Panc1 (cell line): ENCODE measurements at regions not wholly inside any gene's neighbourhood (a gene's known extent, or its start where the extent isn't known, plus 50 kb on each side); places are given as distances from the start of the nearest gene placed in this dataset.

ENCODE experiments used
- ATAC-seq: fragments of 200-7000 bp; cut with Tn5 transposase; 2 replicates; pipeline ENCODE4 v1.9.1; 2020; ENCODE audit warnings: mild to moderate bottlenecking, moderate library complexity
- BruUV-seq: library from RNA; stranded (reverse); fragments of 400-500 nt; replicated peaks from 2 replicates; lab custom pipeline; 2021; lab: Mats Ljungman, UMichigan
- CTCF ChIA-PET: fragments of 300-600 bp; sonication (Branson Sonifier 250); formaldehyde crosslinking; loops from one replicate; lab custom pipeline; 2022; ENCODE audit warnings: antibody characterized with exemption; lab: Charles Lee
- POLR2A ChIA-PET: fragments of 300-600 bp; sonication (Branson Sonifier 250); formaldehyde crosslinking; loops from one replicate; lab custom pipeline; 2022; ENCODE audit warnings: antibody characterized with exemption; lab: Charles Lee
- DNase-seq: peaks from one replicate; pipeline ENCODE4 v3.0.0-alpha.2; 2010; ENCODE audit warnings: low read depth, low spot score
- H3K27ac ChIP-seq: 2 replicates; pipeline ENCODE4 v1.5.1; 2011; ENCODE audit warnings: mild to moderate bottlenecking, low read length, inconsistent platforms
- H3K27me3 ChIP-seq: fragments of 200-500 bp; sonication (Bioruptor generic); 2 replicates; pipeline ENCODE4 v1.6.0; 2014; ENCODE audit warnings: low read length, inconsistent platforms; ENCODE audit not compliant: control insufficient read depth, insufficient read depth
- H3K36me3 ChIP-seq: fragments of 200-500 bp; sonication (Bioruptor generic); 2 replicates; pipeline ENCODE4 v1.5.1; 2014; ENCODE audit warnings: inconsistent platforms, mild to moderate bottlenecking, low read length, moderate library complexity; ENCODE audit not compliant: control insufficient read depth, insufficient read depth
- H3K4me1 ChIP-seq: 2 replicates; pipeline ENCODE4 v1.5.1; 2011; ENCODE audit warnings: inconsistent platforms, mild to moderate bottlenecking, low read length, moderate library complexity; ENCODE audit not compliant: control insufficient read depth, insufficient read depth
- H3K4me3 ChIP-seq, 2 experiments: 2 replicates each; pipeline ENCODE4 v1.5.1; 2011 to 2012; ENCODE audit warnings: low read depth in 2 of 2, low read length in 2 of 2, mild to moderate bottlenecking in 2 of 2, inconsistent platforms in 1 of 2, moderate library complexity in 1 of 2
- H3K9me3 ChIP-seq: fragments of 200-500 bp; sonication (Bioruptor generic); 2 replicates; pipeline ENCODE4 v1.5.1; 2014; ENCODE audit warnings: low read depth, mild to moderate bottlenecking, inconsistent platforms, low read length, moderate library complexity; ENCODE audit not compliant: control insufficient read depth, insufficient read depth
- POLR2AphosphoS5 ChIP-seq: IDR thresholded peaks from 2 replicates; pipeline ENCODE4 v1.6.1; 2012; ENCODE audit warnings: mild to moderate bottlenecking, low read depth, low read length, moderate library complexity
- SIN3A ChIP-seq: IDR thresholded peaks from 2 replicates; pipeline ENCODE4 v1.6.1; 2012; ENCODE audit warnings: low read depth, mild to moderate bottlenecking, low read length, moderate library complexity, borderline replicate concordance; ENCODE audit not compliant: insufficient read depth
- TCF7L2 ChIP-seq: IDR thresholded peaks from 2 replicates; pipeline ENCODE4 v1.6.1; 2011; ENCODE audit warnings: mild to moderate bottlenecking, low read depth, low read length, inconsistent platforms
- in situ Hi-C: cut with HindIII; loops from 2 replicates; pipeline ENCODE4 v1.10.0; 2016; ENCODE audit warnings: low sequenced_read_pairs, low pct_unique_long_range_greater_than_20kb
- intact Hi-C: fragments of 100-400 bp; cut with micrococcal nuclease; formaldehyde crosslinking; loops from one replicate; pipeline ENCODE4 v1.10.0; 2022; ENCODE audit not compliant: unreplicated experiment
- TF ChIP-seq, protein P1 (sequence below): fragments of 450-650 bp; IDR thresholded peaks from 2 replicates; pipeline ENCODE4 v1.5.1; 2017; ENCODE audit warnings: mild to moderate bottlenecking
- TF ChIP-seq, protein P2 (sequence below), 2 experiments: IDR thresholded peaks; 2 replicates each; pipeline ENCODE4 v1.6.1; 2011 to 2012; ENCODE audit warnings: low read depth in 2 of 2, control low read depth in 1 of 2, low read length in 1 of 2, mild to moderate bottlenecking in 1 of 2, moderate library complexity in 1 of 2; ENCODE audit not compliant: insufficient read depth in 1 of 2

DNA sequence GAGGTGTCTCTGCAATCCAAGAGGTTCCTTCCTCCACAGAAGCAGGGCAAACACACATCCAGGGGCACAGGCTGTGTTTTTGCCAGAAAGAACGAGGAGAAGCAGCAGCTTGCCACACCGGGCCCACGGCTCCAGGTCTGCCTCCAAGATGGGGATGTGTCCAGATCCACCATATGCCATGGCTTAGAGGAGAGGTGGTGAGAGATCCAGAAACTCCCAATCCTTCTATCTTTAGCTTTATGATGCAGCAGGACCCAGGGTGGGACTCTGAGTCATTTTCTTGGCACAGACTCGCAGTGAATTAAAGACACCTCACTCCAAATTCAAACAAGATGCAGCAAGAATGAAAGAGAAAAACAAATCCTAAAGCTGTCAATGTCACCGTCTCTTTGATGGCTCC is 481.4 kb upstream of the TMEM132C start:
- H3K4me1 ChIP-seq = no peaks in the 10 kb centered on the region
- POLR2A ChIA-PET = no interaction called here
- intact Hi-C loops (no loop called here), in situ Hi-C loops (no loop called here)
- ATAC-seq (no peak), DNase-seq (no peak)
- TF ChIP-seq POLR2AphosphoS5 = no peak
- TF ChIP-seq, protein P1, sequence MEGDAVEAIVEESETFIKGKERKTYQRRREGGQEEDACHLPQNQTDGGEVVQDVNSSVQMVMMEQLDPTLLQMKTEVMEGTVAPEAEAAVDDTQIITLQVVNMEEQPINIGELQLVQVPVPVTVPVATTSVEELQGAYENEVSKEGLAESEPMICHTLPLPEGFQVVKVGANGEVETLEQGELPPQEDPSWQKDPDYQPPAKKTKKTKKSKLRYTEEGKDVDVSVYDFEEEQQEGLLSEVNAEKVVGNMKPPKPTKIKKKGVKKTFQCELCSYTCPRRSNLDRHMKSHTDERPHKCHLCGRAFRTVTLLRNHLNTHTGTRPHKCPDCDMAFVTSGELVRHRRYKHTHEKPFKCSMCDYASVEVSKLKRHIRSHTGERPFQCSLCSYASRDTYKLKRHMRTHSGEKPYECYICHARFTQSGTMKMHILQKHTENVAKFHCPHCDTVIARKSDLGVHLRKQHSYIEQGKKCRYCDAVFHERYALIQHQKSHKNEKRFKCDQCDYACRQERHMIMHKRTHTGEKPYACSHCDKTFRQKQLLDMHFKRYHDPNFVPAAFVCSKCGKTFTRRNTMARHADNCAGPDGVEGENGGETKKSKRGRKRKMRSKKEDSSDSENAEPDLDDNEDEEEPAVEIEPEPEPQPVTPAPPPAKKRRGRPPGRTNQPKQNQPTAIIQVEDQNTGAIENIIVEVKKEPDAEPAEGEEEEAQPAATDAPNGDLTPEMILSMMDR = no peak
- TF ChIP-seq SIN3A = no peak
- TF ChIP-seq, protein P2, sequence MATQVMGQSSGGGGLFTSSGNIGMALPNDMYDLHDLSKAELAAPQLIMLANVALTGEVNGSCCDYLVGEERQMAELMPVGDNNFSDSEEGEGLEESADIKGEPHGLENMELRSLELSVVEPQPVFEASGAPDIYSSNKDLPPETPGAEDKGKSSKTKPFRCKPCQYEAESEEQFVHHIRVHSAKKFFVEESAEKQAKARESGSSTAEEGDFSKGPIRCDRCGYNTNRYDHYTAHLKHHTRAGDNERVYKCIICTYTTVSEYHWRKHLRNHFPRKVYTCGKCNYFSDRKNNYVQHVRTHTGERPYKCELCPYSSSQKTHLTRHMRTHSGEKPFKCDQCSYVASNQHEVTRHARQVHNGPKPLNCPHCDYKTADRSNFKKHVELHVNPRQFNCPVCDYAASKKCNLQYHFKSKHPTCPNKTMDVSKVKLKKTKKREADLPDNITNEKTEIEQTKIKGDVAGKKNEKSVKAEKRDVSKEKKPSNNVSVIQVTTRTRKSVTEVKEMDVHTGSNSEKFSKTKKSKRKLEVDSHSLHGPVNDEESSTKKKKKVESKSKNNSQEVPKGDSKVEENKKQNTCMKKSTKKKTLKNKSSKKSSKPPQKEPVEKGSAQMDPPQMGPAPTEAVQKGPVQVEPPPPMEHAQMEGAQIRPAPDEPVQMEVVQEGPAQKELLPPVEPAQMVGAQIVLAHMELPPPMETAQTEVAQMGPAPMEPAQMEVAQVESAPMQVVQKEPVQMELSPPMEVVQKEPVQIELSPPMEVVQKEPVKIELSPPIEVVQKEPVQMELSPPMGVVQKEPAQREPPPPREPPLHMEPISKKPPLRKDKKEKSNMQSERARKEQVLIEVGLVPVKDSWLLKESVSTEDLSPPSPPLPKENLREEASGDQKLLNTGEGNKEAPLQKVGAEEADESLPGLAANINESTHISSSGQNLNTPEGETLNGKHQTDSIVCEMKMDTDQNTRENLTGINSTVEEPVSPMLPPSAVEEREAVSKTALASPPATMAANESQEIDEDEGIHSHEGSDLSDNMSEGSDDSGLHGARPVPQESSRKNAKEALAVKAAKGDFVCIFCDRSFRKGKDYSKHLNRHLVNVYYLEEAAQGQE (IDR thresholded peaks at IDR 0.05; ENCODE audit: insufficient read depth in 1 of 2, low read depth in 2 of 2, low read length in 1 of 2) = no peak
- TF ChIP-seq TCF7L2 = no peak
- no peaks in the 10 kb centered on the region for H3K36me3 ChIP-seq
- H3K27me3 ChIP-seq = no peaks in the 10 kb centered on the region
- H3K27ac ChIP-seq = no peak overlapping the region
- no peak overlapping the region for H3K4me3 ChIP-seq
- no TSS peak for BruUV-seq
- CTCF ChIA-PET = no interaction called here
- H3K9me3 ChIP-seq = no peaks in the 10 kb centered on the region

DNA sequence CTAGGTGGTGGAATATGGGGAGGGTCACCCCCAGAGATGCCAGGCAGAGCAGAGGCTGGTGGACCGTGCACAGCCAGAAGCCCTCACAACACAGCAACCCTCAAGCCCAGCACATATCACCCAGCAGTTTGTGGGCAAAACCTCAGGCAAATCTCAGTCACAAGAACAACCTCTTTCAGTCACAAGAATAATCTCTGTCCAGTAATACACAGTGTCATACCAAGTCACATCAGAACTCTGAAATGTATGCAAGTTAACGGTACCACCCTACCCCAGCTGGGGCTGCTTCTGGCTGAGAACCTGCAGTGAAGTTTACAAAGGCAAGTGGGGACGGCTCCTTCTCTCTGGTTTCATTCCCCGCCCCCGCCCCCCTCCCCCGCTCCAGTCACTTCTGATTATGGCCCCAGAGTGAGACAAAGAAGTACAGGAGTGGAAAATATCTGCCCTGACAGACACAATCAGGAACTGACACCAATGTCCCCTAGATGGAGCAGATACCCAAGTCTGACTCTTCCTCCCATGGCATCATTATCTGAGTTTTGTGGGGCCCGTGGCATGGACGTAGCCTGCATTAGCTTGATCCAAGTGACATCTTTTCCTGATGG is 480.9 kb upstream of the TMEM132C start:
- Histone ChIP-seq H3K4me3 (no peak overlapping the region), H3K4me1 (no peaks in the 10 kb centered on the region), H3K36me3 (no peaks in the 10 kb centered on the region), H3K27ac (no peak overlapping the region), H3K27me3 (no peaks in the 10 kb centered on the region), H3K9me3 (no peaks in the 10 kb centered on the region)
- intact Hi-C loops (no loop called here), in situ Hi-C loops (no loop called here)
- POLR2A ChIA-PET = no interaction called here
- no TSS peak for BruUV-seq
- CTCF ChIA-PET = no interaction called here
- DNase-seq = no peak
- ATAC-seq = no peak
- TF ChIP-seq TCF7L2 (no peak), SIN3A (no peak), POLR2AphosphoS5 (no peak)
- TF ChIP-seq, protein P1 = no peak
- TF ChIP-seq, protein P2 (IDR thresholded peaks at IDR 0.05; ENCODE audit: insufficient read depth in 1 of 2, low read depth in 2 of 2, low read length in 1 of 2) = no peak
